OCI-LY7 (cell line): ENCODE measurements at regions not wholly inside any gene's neighbourhood (a gene's known extent, or its start where the extent isn't known, plus 50 kb on each side); places are given as distances from the start of the nearest gene placed in this dataset.

Experiments
- CTCF ChIP-seq: fragments of 200-600 bp; sonication (generic); conservative IDR thresholded peaks from 2 replicates; pipeline ENCODE4 v1.5.1; 2014; ENCODE audit warnings: mild to moderate bottlenecking, antibody characterized with exemption, low read length, moderate library complexity, mixed read lengths
- EZH2phosphoT487 ChIP-seq: fragments of 200-600 bp; sonication (generic); IDR thresholded peaks from 2 replicates; pipeline ENCODE4 v1.6.1; 2018; ENCODE audit warnings: low read depth, borderline replicate concordance, mild to moderate bottlenecking, mixed run types, antibody characterized with exemption, low read length, moderate library complexity, mixed read lengths

GRCh38 chr3:23099021-23099420 is 104.1 kb upstream of the UBE2E2 start:
- TF ChIP-seq CTCF (no peak), EZH2phosphoT487 (no peak)
